ENCODE measurements at regions not wholly inside any gene's neighbourhood (a gene's known extent, or its start where the extent isn't known, plus 50 kb on each side); places are given as distances from the start of the nearest gene placed in this dataset.

- Mint-ChIP-seq H3K36me3 (ENCODE audit: unreplicated experiment) (no peaks in the 10 kb centered on the region), H3K27ac (ENCODE audit: unreplicated experiment) (no peak overlapping the region), H3K4me1 (ENCODE audit: unreplicated experiment) (no peaks in the 10 kb centered on the region), H3K4me3 (ENCODE audit: unreplicated experiment) (no peak overlapping the region), H3K9me3 (ENCODE audit: unreplicated experiment) (peaks cover 24% of the 10 kb centered on the region), H3K27me3 (ENCODE audit: unreplicated experiment) (no peaks in the 10 kb centered on the region)
- TF ChIP-seq CTCF (IDR thresholded peaks at IDR 0.05): no peak
- no peak for DNase-seq (ENCODE audit: extremely low spot score, unreplicated experiment)
These were observed 665.2 kb upstream of the FLRT2 start for GRCh38 chr14:84864548-84865271.

- Mint-ChIP-seq H3K9me3 (ENCODE audit: unreplicated experiment) (peaks cover 7% of the 10 kb centered on the region), H3K27ac (ENCODE audit: unreplicated experiment) (no peak overlapping the region), H3K27me3 (ENCODE audit: unreplicated experiment) (no peaks in the 10 kb centered on the region), H3K36me3 (ENCODE audit: unreplicated experiment) (no peaks in the 10 kb centered on the region), H3K4me3 (ENCODE audit: unreplicated experiment) (no peak overlapping the region), H3K4me1 (ENCODE audit: unreplicated experiment) (no peaks in the 10 kb centered on the region)
- no peak for TF ChIP-seq CTCF (IDR thresholded peaks at IDR 0.05)
- DNase-seq (ENCODE audit: extremely low spot score, unreplicated experiment): no peak
These were observed 658.2 kb upstream of the FLRT2 start for GRCh38 chr14:84871734-84872133.

GRCh38 chr14:84874436-84874835 lies 655.5 kb upstream of the FLRT2 start:
- Mint-ChIP-seq H3K27me3 (ENCODE audit: unreplicated experiment) (no peaks in the 10 kb centered on the region), H3K36me3 (ENCODE audit: unreplicated experiment) (no peaks in the 10 kb centered on the region)

GRCh38 chr14:84877061-84877460 lies 652.9 kb upstream of the FLRT2 start:
- H3K36me3 Mint-ChIP-seq (ENCODE audit: unreplicated experiment): no peaks in the 10 kb centered on the region
- no peak for TF ChIP-seq CTCF (IDR thresholded peaks at IDR 0.05)

More at GRCh38 chr14:84874436-84874835, 655.5 kb upstream of the FLRT2 start:
- Mint-ChIP-seq H3K4me3 (ENCODE audit: unreplicated experiment) (no peak overlapping the region), H3K27ac (ENCODE audit: unreplicated experiment) (no peak overlapping the region), H3K4me1 (ENCODE audit: unreplicated experiment) (peaks cover 2% of the 10 kb centered on the region), H3K9me3 (ENCODE audit: unreplicated experiment) (peaks cover 7% of the 10 kb centered on the region)
- DNase-seq (ENCODE audit: extremely low spot score, unreplicated experiment): no peak
- TF ChIP-seq CTCF (IDR thresholded peaks at IDR 0.05): no peak

GRCh38 chr14:84882830-84883229 lies 647.1 kb upstream of the FLRT2 start:
- no peak for TF ChIP-seq CTCF (IDR thresholded peaks at IDR 0.05)
- Mint-ChIP-seq H3K4me3 (ENCODE audit: unreplicated experiment) (no peak overlapping the region), H3K36me3 (ENCODE audit: unreplicated experiment) (no peaks in the 10 kb centered on the region)

More at GRCh38 chr14:84877061-84877460, 652.9 kb upstream of the FLRT2 start:
- no peaks in the 10 kb centered on the region for H3K9me3 Mint-ChIP-seq (ENCODE audit: unreplicated experiment)
- DNase-seq (ENCODE audit: extremely low spot score, unreplicated experiment): no peak
- H3K4me1 Mint-ChIP-seq (ENCODE audit: unreplicated experiment): peaks cover 2% of the 10 kb centered on the region
- no peak overlapping the region for H3K27ac Mint-ChIP-seq (ENCODE audit: unreplicated experiment)
- no peaks in the 10 kb centered on the region for H3K27me3 Mint-ChIP-seq (ENCODE audit: unreplicated experiment)
- no peak overlapping the region for H3K4me3 Mint-ChIP-seq (ENCODE audit: unreplicated experiment)

More at GRCh38 chr14:84882830-84883229, 647.1 kb upstream of the FLRT2 start:
- Mint-ChIP-seq H3K4me1 (ENCODE audit: unreplicated experiment) (no peaks in the 10 kb centered on the region), H3K27ac (ENCODE audit: unreplicated experiment) (no peak overlapping the region), H3K27me3 (ENCODE audit: unreplicated experiment) (no peaks in the 10 kb centered on the region), H3K9me3 (ENCODE audit: unreplicated experiment) (peaks cover 14% of the 10 kb centered on the region)
- DNase-seq (ENCODE audit: extremely low spot score, unreplicated experiment): no peak

Data from osteocyte (in vitro differentiated cells).